Activated CD8-positive, alpha-beta memory T cell treated with anti-CD3 and anti-CD28 coated beads, Interleukin-2, amount 10 ng/mL, durations not matched to agents 7 days and 5 days (primary cell): ENCODE measurements at regions not wholly inside any gene's neighbourhood (a gene's known extent, or its start where the extent isn't known, plus 50 kb on each side); places are given as distances from the start of the nearest gene placed in this dataset.
"Not testable (repeated sequence)": the region's sequence is repeated elsewhere in the genome, so short reads cannot be mapped to it uniquely, and the experiment has no call there.

Source experiments
- ATAC-seq: fragments of 150-1000 bp; cut with Tn5 transposase; one replicate; pipeline ENCODE4 v1.10.0; 2021; ENCODE audit warnings: moderate library complexity
- CTCF ChIA-PET: fragments of 350-600 bp; sonication (Branson Sonifier 250); formaldehyde crosslinking; loops from one replicate; lab custom pipeline; 2021; ENCODE audit warnings: antibody characterized with exemption; lab: Charles Lee
- DNase-seq: peaks from one replicate; pipeline ENCODE4 v3.0.0-alpha.2; 2020
- H3K27ac Mint-ChIP-seq: one replicate; pipeline ENCODE4 v1.8.0; 2021; ENCODE audit warnings: mild to moderate bottlenecking, mixed read lengths
- H3K27me3 Mint-ChIP-seq: one replicate; pipeline ENCODE4 v1.8.0; 2021; ENCODE audit warnings: mixed read lengths
- H3K36me3 Mint-ChIP-seq: one replicate; pipeline ENCODE4 v1.8.0; 2021; ENCODE audit warnings: mild to moderate bottlenecking, mixed read lengths
- H3K4me1 Mint-ChIP-seq: one replicate; pipeline ENCODE4 v1.8.0; 2021; ENCODE audit warnings: mixed read lengths
- H3K4me3 Mint-ChIP-seq: one replicate; pipeline ENCODE4 v1.8.0; 2021; ENCODE audit warnings: mild to moderate bottlenecking, moderate library complexity, mixed read lengths
- H3K9me3 Mint-ChIP-seq: one replicate; pipeline ENCODE4 v1.8.0; 2022; ENCODE audit warnings: low read depth, mixed read lengths

DNA sequence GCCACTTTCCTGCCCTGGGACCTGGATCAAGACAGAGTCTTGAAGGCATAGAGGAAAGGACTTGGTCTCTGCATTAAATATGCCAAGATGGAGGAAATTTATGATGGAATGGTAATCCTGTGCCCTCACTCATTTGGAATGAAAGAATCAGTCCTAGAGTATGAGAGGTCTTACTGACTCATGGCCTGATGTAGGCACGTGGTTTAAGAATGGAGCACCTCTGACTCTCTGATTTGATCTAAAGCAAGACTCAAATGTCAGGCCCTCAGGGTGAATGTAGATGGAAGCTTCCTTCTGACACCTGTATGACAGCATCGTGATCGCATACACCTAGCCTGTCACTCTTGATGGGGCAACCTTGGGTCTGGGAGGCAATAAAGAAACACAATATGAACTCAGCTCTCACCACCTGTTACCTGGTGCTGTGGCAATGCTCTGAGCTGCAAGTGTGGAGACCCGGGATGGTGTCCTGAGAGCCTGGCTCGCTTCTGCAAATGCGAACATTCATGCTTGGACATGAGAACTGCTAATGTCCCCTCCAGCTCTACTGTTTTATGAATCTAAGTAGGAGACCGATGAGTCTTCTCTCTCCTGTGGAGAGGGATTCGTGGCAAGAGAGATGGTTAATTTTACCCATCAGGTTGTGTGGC lies 229.9 kb downstream of the ABCC12 start:
- no peak overlapping the region for H3K4me3 Mint-ChIP-seq
- H3K36me3 Mint-ChIP-seq, result no peaks in the 10 kb centered on the region
- ATAC-seq (no peak), DNase-seq (no peak)
- CTCF ChIA-PET, result no interaction called here
- no peak overlapping the region for H3K27ac Mint-ChIP-seq
- H3K27me3 Mint-ChIP-seq, result no peaks in the 10 kb centered on the region
- H3K9me3 Mint-ChIP-seq, result no peaks in the 10 kb centered on the region
- H3K4me1 Mint-ChIP-seq, result no peaks in the 10 kb centered on the region

DNA sequence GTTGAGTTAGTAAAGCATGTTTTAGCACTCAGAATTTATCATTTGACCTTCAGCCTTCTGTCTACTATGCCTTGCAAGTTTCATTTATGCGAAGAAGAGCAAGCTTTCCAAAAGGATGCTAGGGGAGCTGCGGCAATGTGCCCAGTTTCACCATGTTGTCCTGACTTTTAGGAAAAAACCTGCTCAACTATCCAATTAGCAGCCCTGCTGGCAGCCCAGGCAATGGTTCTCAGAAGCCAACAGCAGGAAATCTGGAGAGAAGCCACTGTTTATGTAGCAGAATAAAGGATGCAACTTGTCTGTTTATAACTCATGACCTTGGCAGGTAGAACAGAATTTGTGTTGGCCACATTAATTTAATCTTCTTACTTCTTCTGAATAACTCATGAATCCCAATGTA lies 230.8 kb downstream of the ABCC12 start:
- no peak for ATAC-seq
- CTCF ChIA-PET, result no interaction called here
- H3K9me3 Mint-ChIP-seq, result no peaks in the 10 kb centered on the region
- H3K27me3 Mint-ChIP-seq, result no peaks in the 10 kb centered on the region
- H3K4me3 Mint-ChIP-seq, result no peak overlapping the region
- DNase-seq, result no peak
- no peak overlapping the region for H3K27ac Mint-ChIP-seq
- H3K36me3 Mint-ChIP-seq, result no peaks in the 10 kb centered on the region
- H3K4me1 Mint-ChIP-seq, result no peaks in the 10 kb centered on the region

DNA sequence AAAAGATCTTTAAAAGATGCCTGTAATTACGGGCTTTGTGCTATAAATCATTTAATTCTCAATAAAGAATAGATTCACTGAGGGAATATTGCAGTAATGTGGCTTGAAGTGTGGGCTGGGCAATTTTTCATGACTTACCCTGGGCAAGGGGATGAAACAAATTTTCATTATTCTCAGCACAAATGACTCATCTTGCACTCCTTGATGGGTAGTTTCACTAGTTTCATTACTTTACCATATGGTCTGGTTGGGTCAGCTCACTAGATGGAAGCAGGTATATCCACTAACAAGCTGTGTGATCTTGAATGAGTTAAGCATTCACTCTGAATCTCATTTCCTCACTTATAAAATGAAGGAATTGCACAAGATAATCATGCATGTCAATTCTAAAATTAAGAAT lies 234.3 kb downstream of the ABCC12 start:
- Mint-ChIP-seq H3K4me1 (no peaks in the 10 kb centered on the region), H3K36me3 (no peaks in the 10 kb centered on the region), H3K27me3 (no peaks in the 10 kb centered on the region), H3K4me3 (no peak overlapping the region), H3K9me3 (no peaks in the 10 kb centered on the region), H3K27ac (no peak overlapping the region)
- DNase-seq, result no peak
- no peak for ATAC-seq
- CTCF ChIA-PET, result no interaction called here

DNA sequence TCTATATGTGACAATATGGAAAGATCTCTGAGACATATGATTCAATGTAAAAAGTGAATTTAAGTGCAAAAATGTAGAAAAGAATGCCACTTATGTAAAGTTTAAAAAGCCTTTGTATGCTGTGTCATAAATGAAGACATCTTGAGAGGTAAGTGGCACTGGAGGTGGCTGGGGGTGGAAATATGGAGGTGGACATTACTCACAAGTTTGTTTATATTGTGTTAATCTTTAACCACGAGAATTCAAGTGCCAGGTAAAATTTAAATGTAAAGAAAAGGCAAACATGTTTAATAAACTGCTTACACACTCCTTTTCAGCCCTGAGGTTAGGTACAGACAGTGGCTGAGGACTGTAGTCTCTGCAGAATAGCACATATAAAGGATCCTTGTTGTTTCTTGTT lies 235.1 kb downstream of the ABCC12 start:
- Mint-ChIP-seq H3K9me3 (no peaks in the 10 kb centered on the region), H3K27ac (no peak overlapping the region), H3K27me3 (no peaks in the 10 kb centered on the region), H3K4me1 (no peaks in the 10 kb centered on the region), H3K4me3 (no peak overlapping the region), H3K36me3 (no peaks in the 10 kb centered on the region)
- CTCF ChIA-PET, result no interaction called here
- DNase-seq (no peak), ATAC-seq (no peak)

DNA sequence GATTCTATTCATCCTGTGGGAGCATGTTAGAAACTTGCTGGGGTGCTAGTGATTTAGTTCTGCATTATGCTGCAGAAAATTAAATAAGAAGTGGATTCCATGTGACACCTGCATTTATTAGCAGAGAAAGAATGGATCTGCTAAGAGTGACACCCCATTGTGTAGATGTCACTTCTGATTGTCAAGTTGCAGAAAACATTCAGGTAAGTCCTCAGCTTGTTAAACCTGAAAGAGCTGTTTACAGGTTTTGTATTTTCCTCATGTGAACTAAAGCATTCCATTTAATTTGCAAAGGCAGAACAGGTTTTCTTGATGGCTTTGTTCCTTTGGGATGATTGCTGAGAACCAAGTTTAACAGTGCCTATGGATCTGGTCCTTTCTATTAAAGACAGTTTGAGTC lies 238.7 kb downstream of the ABCC12 start:
- CTCF ChIA-PET, result no interaction called here
- ATAC-seq (no peak), DNase-seq (no peak)
- Mint-ChIP-seq H3K4me1 (no peaks in the 10 kb centered on the region), H3K9me3 (no peaks in the 10 kb centered on the region), H3K27me3 (no peaks in the 10 kb centered on the region), H3K4me3 (no peak overlapping the region), H3K27ac (no peak overlapping the region), H3K36me3 (no peaks in the 10 kb centered on the region)

DNA sequence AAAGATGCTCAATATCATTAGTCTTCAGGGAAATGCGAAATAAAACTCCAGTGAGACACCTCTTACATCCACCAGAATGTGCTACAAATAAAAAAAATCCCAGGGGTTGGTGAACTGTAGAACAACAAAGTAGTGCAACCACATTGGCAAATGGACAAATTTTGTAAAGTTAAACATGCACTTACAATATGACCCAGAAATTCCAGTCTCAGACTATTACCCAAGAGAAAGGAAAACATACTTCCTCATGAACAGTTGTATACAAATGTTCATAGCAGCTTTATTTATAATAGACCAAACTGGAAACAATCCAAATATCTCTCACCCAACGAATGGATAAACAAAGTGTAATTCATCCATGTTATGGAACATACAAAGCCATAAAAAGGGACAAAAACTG lies 239.5 kb downstream of the ABCC12 start:
- no peaks in the 10 kb centered on the region for H3K9me3 Mint-ChIP-seq
- CTCF ChIA-PET, result no interaction called here
- no peak overlapping the region for H3K27ac Mint-ChIP-seq
- H3K4me1 Mint-ChIP-seq, result no peaks in the 10 kb centered on the region
- no peak for DNase-seq
- H3K36me3 Mint-ChIP-seq, result no peaks in the 10 kb centered on the region
- no peak overlapping the region for H3K4me3 Mint-ChIP-seq
- no peak for ATAC-seq
- no peaks in the 10 kb centered on the region for H3K27me3 Mint-ChIP-seq

DNA sequence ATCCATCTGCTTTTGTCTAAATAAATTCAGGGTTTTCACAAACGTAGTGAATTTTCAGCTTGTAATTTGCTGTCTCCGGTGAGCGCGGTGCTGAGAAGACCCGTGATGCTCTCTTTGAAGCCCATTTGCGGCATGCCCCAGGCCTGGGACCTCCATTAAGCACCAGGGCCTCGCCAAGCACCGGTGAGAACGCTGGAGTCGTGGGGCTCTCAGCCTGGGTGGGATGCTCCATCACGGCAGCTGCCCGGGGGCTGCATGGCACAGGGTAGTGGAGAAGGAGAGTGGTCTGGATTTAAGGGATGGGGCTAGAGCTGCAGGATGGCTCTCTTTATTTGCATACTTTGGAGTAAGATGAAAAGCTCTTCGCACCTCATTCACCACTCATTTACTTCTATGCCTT lies 248.7 kb downstream of the ABCC12 start:
- H3K27me3 Mint-ChIP-seq, result no peaks in the 10 kb centered on the region
- peaks cover 2% of the 10 kb centered on the region for H3K9me3 Mint-ChIP-seq
- DNase-seq, result no peak
- no peaks in the 10 kb centered on the region for H3K36me3 Mint-ChIP-seq
- H3K4me1 Mint-ChIP-seq, result no peaks in the 10 kb centered on the region
- no peak overlapping the region for H3K4me3 Mint-ChIP-seq
- CTCF ChIA-PET, result no interaction called here
- no peak for ATAC-seq
- no peak overlapping the region for H3K27ac Mint-ChIP-seq

DNA sequence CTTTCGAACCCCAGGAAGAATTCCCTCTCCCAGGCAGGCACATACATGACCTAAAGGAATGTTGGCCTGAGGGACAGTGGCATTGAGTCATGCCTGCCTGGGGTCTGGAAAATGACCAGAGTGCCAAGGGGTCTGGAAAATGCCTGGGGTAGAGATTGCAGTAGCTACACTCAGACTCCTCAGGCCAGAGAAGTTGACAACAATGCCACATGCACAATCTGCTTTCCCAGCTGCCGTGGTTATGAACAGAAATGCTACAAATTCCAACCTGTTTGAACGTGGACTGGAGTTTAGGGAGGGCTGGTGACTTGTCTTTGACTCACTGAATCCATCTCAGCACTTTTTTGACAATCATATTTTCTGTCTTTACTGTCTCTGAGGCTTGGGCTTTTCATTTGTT lies 250.0 kb downstream of the ABCC12 start:
- DNase-seq, result no peak
- Mint-ChIP-seq H3K27ac (no peak overlapping the region), H3K4me1 (no peaks in the 10 kb centered on the region), H3K9me3 (no peaks in the 10 kb centered on the region), H3K4me3 (no peak overlapping the region), H3K27me3 (no peaks in the 10 kb centered on the region), H3K36me3 (no peaks in the 10 kb centered on the region)
- CTCF ChIA-PET, result no interaction called here
- ATAC-seq, result no peak

DNA sequence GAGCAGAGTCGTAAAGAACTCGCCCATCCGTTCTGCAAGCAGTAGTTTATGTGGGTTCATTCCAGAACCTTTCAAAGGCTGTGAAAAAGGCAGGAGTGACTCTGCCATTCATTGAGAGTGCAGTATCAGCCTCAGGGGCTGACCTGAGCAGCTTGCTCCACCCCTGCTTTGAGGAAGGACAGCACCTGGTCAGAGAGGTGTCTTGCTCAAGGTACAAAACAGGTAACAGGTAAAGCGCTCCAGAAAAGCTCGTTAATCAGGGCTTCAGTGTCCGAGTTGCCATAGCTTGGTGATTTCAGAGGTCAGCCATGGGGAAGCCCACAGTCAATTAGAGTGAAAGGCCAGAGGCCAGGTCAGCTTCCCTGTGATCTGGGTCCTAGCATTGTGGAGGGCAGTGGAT lies 251.1 kb downstream of the ABCC12 start:
- Mint-ChIP-seq H3K27me3 (no peaks in the 10 kb centered on the region), H3K4me3 (no peak overlapping the region), H3K9me3 (no peaks in the 10 kb centered on the region), H3K4me1 (no peaks in the 10 kb centered on the region), H3K27ac (no peak overlapping the region), H3K36me3 (no peaks in the 10 kb centered on the region)
- no peak for DNase-seq
- CTCF ChIA-PET, result no interaction called here
- ATAC-seq, result no peak

DNA sequence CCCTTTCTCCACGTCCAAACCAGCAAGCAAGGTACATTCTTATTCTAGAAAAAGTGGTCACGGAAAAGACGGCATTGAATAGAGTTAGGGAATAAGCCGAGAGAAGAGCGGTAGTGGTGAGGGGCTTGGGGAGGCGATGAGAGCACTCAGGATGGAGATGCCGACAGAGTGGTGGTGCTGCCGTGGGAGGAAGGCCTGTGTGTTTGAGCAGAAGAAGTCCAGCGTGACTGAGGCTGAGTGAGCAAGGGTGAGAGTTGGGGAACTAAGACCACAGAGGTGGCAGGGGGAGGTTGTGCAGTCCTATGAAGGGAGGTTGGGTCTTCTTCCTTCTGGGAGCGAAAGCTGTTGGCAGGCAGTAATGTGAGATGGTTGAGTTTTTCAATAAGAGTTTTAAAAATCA lies 252.3 kb downstream of the ABCC12 start:
- H3K27ac Mint-ChIP-seq, result no peak overlapping the region
- H3K9me3 Mint-ChIP-seq, result peaks cover 4% of the 10 kb centered on the region
- CTCF ChIA-PET, result no interaction called here
- no peaks in the 10 kb centered on the region for H3K36me3 Mint-ChIP-seq
- no peak overlapping the region for H3K4me3 Mint-ChIP-seq
- H3K27me3 Mint-ChIP-seq, result no peaks in the 10 kb centered on the region
- no peak for ATAC-seq
- no peak for DNase-seq
- H3K4me1 Mint-ChIP-seq, result no peaks in the 10 kb centered on the region

DNA sequence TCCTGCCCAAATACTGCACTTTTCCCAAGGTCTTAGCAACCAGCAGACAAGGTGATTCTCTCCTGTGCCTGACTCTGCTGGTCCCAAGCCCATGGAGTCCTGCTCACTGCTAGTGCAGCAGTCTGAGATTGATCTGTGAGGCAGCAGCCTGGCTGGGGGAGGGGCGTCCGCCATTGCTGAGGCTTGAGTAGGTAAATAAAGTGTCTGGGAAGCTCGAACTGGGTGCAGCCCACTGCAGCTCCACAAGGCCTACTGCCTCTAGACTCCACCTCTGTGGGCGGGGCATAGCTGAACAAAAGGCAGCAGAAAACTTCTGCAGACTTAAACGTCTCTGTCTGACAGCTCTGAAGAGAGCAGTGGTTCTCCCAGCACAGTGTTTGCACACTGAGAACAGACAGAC lies 258.7 kb downstream of the ABCC12 start:
- DNase-seq, H3K4me1 Mint-ChIP-seq, H3K36me3 Mint-ChIP-seq, H3K27me3 Mint-ChIP-seq, CTCF ChIA-PET, ATAC-seq, H3K9me3 Mint-ChIP-seq, H3K4me3 Mint-ChIP-seq, H3K27ac Mint-ChIP-seq: not testable (repeated sequence)

DNA sequence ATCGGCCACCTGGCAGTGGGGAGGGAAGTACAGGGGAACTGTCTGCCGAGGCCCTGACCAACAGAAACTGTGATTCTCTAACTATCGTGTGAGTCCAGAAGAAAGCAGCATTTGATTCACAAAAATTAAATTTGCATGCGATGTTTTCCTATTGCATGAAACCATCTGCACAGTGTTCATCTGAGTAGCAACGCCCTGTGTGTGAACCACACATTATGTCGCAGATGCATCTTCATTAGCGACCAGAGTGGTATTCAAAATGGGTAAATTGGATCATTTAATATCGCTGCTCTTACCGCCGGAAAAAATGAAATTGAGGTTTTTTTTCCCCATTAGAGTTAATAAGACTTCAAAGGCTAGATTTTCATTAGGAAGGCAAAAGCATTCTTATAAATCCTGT lies 260.6 kb downstream of the ABCC12 start:
- H3K9me3 Mint-ChIP-seq, result peaks cover 4% of the 10 kb centered on the region
- H3K36me3 Mint-ChIP-seq, result no peaks in the 10 kb centered on the region
- no peak overlapping the region for H3K27ac Mint-ChIP-seq
- no peak overlapping the region for H3K4me3 Mint-ChIP-seq
- ATAC-seq (no peak), DNase-seq (no peak)
- H3K4me1 Mint-ChIP-seq, result no peaks in the 10 kb centered on the region
- H3K27me3 Mint-ChIP-seq, result peaks cover 2% of the 10 kb centered on the region
- CTCF ChIA-PET, result no interaction called here

DNA sequence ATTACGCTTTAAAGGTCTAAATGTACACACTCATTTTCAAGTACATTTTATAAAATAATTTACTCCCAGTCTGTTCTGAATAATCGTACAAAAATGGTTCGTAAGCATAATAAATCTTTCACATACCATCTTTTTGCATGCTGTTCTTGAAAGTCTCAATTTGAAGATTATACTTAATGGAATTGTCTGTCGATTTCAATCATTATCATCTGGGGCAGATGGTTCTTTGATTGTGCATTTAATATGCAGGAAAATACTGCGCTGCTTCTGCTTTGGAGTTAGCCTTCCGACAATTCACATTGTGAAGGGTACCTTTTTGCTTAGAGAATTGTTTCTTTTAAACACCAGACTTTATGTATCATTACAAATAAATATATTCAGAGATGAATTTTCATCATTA lies 262.8 kb downstream of the ABCC12 start:
- no peaks in the 10 kb centered on the region for H3K36me3 Mint-ChIP-seq
- no peak for DNase-seq
- H3K27ac Mint-ChIP-seq, result no peak overlapping the region
- no peaks in the 10 kb centered on the region for H3K4me1 Mint-ChIP-seq
- no peak for ATAC-seq
- no peaks in the 10 kb centered on the region for H3K9me3 Mint-ChIP-seq
- CTCF ChIA-PET, result interaction anchor here (0.8 kb wide), 1 partner anchor 11 kb away, joined by 3 read pairs; no protein-coding TSS in a partner anchor
- peaks cover 6% of the 10 kb centered on the region for H3K27me3 Mint-ChIP-seq
- H3K4me3 Mint-ChIP-seq, result no peak overlapping the region

DNA sequence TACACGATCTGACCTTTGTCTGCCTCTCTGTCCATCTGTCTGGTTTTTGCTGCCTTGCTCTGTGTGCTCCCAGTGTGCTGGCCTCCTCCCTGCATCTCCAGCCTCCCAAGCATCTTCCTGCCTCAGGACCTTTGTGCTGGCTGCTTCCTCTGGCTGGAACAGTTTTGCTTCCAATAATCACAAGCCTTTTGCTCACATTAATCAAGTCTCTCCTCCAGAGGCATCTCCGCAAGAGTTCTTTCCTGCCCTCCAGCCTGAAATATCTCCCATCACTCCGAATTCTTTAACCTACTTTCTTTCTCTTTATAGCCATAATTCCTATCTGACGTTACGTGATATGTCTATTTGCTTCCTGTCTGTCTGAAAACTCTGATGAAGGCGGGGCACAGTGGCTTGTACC lies 267.1 kb downstream of the ABCC12 start:
- Mint-ChIP-seq H3K27ac (no peak overlapping the region), H3K27me3 (peaks cover 16% of the 10 kb centered on the region), H3K36me3 (no peaks in the 10 kb centered on the region), H3K4me3 (no peak overlapping the region), H3K4me1 (no peaks in the 10 kb centered on the region), H3K9me3 (no peaks in the 10 kb centered on the region)
- CTCF ChIA-PET, result no interaction called here
- DNase-seq, result no peak
- no peak for ATAC-seq

DNA sequence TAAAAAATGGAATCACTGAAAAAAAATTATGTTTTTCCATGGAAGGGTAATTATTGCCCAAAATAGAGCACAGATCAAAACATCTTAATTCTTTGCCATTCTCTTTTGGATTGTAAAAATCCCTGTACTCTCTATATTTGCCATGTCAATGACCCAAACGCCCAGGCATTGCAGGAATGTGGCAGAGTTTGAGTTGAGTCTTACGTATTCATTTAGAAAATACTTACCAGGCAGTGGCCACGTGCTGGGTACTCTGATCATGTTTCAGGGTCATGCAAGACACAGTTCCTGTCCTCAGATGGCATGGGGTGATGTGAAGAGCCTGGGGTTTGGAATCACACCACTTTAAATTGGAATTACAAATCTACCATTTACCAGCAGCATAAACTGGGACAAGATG lies 267.7 kb downstream of the ABCC12 start:
- DNase-seq (no peak), ATAC-seq (no peak)
- Mint-ChIP-seq H3K27ac (no peak overlapping the region), H3K27me3 (peaks cover 19% of the 10 kb centered on the region), H3K36me3 (no peaks in the 10 kb centered on the region), H3K4me1 (no peaks in the 10 kb centered on the region), H3K4me3 (no peak overlapping the region), H3K9me3 (no peaks in the 10 kb centered on the region)
- CTCF ChIA-PET, result no interaction called here
